ENCODE measurements at regions not wholly inside any gene's neighbourhood (a gene's known extent, or its start where the extent isn't known, plus 50 kb on each side); places are given as distances from the start of the nearest gene placed in this dataset.
"Not testable (repeated sequence)": the region's sequence is repeated elsewhere in the genome, so short reads cannot be mapped to it uniquely, and the experiment has no call there.

DNA sequence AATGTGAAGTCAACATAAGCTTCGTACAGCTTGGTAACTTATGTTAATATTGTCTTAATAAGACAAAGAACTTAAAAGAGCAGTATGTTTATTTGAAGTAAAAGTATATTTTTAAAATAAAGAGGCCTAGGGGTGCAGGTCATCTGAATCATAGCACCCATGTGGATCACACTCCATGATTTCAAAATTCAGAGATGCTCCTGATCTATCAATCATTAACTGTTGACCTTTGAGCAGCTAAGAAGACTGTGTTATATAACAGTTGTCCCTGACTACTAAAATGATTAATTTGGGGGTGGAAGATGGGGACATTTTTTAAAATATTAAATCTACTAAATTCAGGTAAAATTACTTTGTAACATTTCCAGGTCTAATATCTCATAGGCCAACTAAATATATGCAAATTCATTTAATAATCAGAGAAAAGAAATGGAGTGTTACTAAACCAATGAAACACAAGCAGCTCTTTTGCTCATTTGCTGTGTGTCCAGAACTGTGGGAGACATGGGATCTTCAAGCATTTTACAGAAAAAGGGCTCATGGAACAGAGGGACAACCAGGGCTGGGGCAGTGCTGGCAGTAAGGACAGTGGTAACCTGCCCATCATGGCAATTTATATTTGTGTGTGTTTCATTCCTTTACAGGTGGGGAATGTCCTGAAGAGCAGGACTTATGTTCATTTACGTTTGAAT, 120.7 kb upstream of the PCED1B start:
- peaks cover 8 to 29% (median 26%) of the 10 kb centered on the region in 3 donors for H3K4me1 ChIP-seq (ENCODE audit: control insufficient read depth in 3 of 3, insufficient read depth in 3 of 3, low read length in 3 of 3)
- peak overlapping the region in 1 of 3 donors; percentile 16 for H3K4me3 ChIP-seq (ENCODE audit: low read length in 3 of 3)
- no peaks in the 10 kb centered on the region for H3K36me3 ChIP-seq (ENCODE audit: control insufficient read depth in 3 of 3, insufficient read depth in 3 of 3, low read length in 3 of 3)
- H3K9ac ChIP-seq (ENCODE audit: low read depth in 1 of 3, low read length in 3 of 3) = peak overlapping the region in 2 of 3 donors; percentile 12 to 57
- H3K9me3 ChIP-seq (ENCODE audit: control insufficient read depth in 3 of 3, low read length in 3 of 3) = no peaks in the 10 kb centered on the region
- peak overlapping the region; percentile 89 for H3K27ac ChIP-seq (ENCODE audit: low read depth, low read length)
- no peaks in the 10 kb centered on the region for H3K27me3 ChIP-seq (ENCODE audit: control insufficient read depth in 3 of 3, insufficient read depth in 3 of 3, low read length in 3 of 3)

- H3K9me3 ChIP-seq (ENCODE audit: control insufficient read depth in 3 of 3, low read length in 3 of 3) = no peaks in the 10 kb centered on the region
- peaks cover 14 to 37% (median 33%) of the 10 kb centered on the region in 3 donors for H3K4me1 ChIP-seq (ENCODE audit: control insufficient read depth in 3 of 3, insufficient read depth in 3 of 3, low read length in 3 of 3)
- peak overlapping the region; percentile 89 for H3K27ac ChIP-seq (ENCODE audit: low read depth, low read length)
- no peaks in the 10 kb centered on the region for H3K36me3 ChIP-seq (ENCODE audit: control insufficient read depth in 3 of 3, insufficient read depth in 3 of 3, low read length in 3 of 3)
- H3K27me3 ChIP-seq (ENCODE audit: control insufficient read depth in 3 of 3, insufficient read depth in 3 of 3, low read length in 3 of 3) = no peaks in the 10 kb centered on the region
- peak overlapping the region in 1 of 3 donors; percentile 16 for H3K4me3 ChIP-seq (ENCODE audit: low read length in 3 of 3)
- peak overlapping the region in 2 of 3 donors; percentile 12 to 15 for H3K9ac ChIP-seq (ENCODE audit: low read depth in 1 of 3, low read length in 3 of 3)
Observed at GRCh38 chr12:46959502-46959901, 119.9 kb upstream of the PCED1B start.

- Histone ChIP-seq H3K36me3 (ENCODE audit: control insufficient read depth in 3 of 3, insufficient read depth in 3 of 3, low read length in 3 of 3) (no peaks in the 10 kb centered on the region), H3K27me3 (ENCODE audit: control insufficient read depth in 3 of 3, insufficient read depth in 3 of 3, low read length in 3 of 3) (no peaks in the 10 kb centered on the region), H3K4me1 (ENCODE audit: control insufficient read depth in 3 of 3, insufficient read depth in 3 of 3, low read length in 3 of 3) (peaks cover 23 to 49% (median 44%) of the 10 kb centered on the region in 3 donors), H3K9ac (ENCODE audit: low read depth in 1 of 3, low read length in 3 of 3) (peak overlapping the region in 2 of 3 donors; percentile 15 to 39), H3K27ac (ENCODE audit: low read depth, low read length) (peak overlapping the region; percentile 89), H3K9me3 (ENCODE audit: control insufficient read depth in 3 of 3, low read length in 3 of 3) (no peaks in the 10 kb centered on the region), H3K4me3 (ENCODE audit: low read length in 3 of 3) (peak overlapping the region; percentile 16 to 62 (median 41))
Observed at GRCh38 chr12:46960681-46961080, 118.7 kb upstream of the PCED1B start.

DNA sequence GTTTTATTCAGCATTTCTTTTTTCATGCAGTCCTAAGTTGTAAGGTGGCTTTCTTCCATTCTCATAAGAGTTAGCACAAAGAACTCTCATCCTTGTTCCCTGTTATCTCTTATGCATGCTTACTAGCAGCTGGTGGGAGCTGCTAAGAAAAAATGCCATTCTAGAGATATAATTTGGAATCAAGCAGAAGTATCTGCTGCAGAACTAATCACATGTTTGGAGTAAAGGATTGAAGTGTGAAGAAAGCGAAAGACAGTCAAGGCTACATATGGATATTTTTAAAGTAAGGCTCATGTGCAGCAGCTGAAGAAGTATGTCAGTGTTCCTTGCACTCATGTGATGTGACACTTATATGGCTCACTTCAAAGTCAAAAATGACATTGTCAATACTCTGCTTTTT, 116.2 kb upstream of the PCED1B start:
- Histone ChIP-seq H3K27ac (ENCODE audit: low read depth, low read length) (peak overlapping the region; percentile 94), H3K9ac (ENCODE audit: low read depth in 1 of 3, low read length in 3 of 3) (peak overlapping the region in 1 of 3 donors; percentile 34), H3K27me3 (ENCODE audit: control insufficient read depth in 3 of 3, insufficient read depth in 3 of 3, low read length in 3 of 3) (no peaks in the 10 kb centered on the region), H3K36me3 (ENCODE audit: control insufficient read depth in 3 of 3, insufficient read depth in 3 of 3, low read length in 3 of 3) (no peaks in the 10 kb centered on the region), H3K4me3 (ENCODE audit: low read length in 3 of 3) (no peak overlapping the region), H3K9me3 (ENCODE audit: control insufficient read depth in 3 of 3, low read length in 3 of 3) (no peaks in the 10 kb centered on the region), H3K4me1 (ENCODE audit: control insufficient read depth in 3 of 3, insufficient read depth in 3 of 3, low read length in 3 of 3) (peaks cover 26 to 50% (median 45%) of the 10 kb centered on the region in 3 donors)

DNA sequence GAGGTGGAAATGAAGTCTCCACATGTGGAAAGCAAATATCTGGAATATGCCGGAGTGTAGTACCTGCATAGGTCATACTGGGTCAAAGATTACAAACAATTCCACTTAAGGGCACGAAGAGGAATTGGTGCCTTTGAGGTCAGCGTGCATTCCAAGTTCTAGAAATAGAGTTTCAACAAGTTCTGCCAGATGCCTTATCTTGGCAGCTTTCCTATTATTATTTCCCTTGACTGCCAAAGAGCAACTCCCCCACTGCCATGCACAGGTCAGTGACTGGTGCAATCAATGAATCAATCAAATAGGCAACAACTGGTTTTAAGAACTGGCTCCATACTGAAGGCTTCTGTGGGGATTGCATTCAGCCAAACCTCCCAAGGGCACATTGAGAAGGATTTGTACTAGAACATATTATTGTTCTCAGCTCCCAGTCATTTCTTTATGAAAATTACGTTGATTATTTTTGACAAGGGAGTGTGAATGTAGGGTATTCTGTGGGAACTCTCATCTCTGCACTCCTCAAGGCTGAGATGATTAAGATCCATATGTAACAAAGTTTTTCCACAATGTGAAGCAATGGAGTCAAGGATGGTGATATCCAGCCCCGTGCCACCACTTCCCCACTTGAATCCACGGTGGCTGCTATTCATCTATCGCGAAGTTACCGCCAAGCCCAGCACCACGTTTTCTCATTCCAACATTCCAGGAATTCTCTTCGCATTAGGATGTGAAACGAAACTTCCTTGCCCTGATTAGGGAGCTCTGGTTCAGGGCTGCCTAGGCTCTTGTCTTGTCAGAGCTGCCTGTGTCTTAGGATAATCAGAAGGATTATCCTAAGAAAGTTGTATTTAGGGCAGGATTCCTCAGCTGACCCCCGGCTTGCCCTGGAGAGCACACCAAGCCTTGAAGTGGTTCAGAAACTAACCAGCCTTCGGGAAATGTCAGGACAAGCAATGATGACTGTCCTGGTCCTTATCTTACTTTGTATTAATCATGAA, 115.1 kb upstream of the PCED1B start:
- Histone ChIP-seq H3K36me3 (ENCODE audit: control insufficient read depth in 3 of 3, insufficient read depth in 3 of 3, low read length in 3 of 3) (no peaks in the 10 kb centered on the region), H3K4me3 (ENCODE audit: low read length in 3 of 3) (peak overlapping the region in 2 of 3 donors; percentile 45 to 59), H3K9ac (ENCODE audit: low read depth in 1 of 3, low read length in 3 of 3) (peak overlapping the region; percentile 45 to 72 (median 68)), H3K9me3 (ENCODE audit: control insufficient read depth in 3 of 3, low read length in 3 of 3) (no peaks in the 10 kb centered on the region), H3K27ac (ENCODE audit: low read depth, low read length) (peak overlapping the region; percentile 94), H3K27me3 (ENCODE audit: control insufficient read depth in 3 of 3, insufficient read depth in 3 of 3, low read length in 3 of 3) (no peaks in the 10 kb centered on the region), H3K4me1 (ENCODE audit: control insufficient read depth in 3 of 3, insufficient read depth in 3 of 3, low read length in 3 of 3) (peaks cover 22 to 45% (median 40%) of the 10 kb centered on the region in 3 donors)

GRCh38 chr12:46965137-46965536, 114.3 kb upstream of the PCED1B start:
- no peaks in the 10 kb centered on the region for H3K27me3 ChIP-seq (ENCODE audit: control insufficient read depth in 3 of 3, insufficient read depth in 3 of 3, low read length in 3 of 3)
- peak overlapping the region; percentile 94 for H3K27ac ChIP-seq (ENCODE audit: low read depth, low read length)
- no peaks in the 10 kb centered on the region for H3K36me3 ChIP-seq (ENCODE audit: control insufficient read depth in 3 of 3, insufficient read depth in 3 of 3, low read length in 3 of 3)
- H3K9me3 ChIP-seq (ENCODE audit: control insufficient read depth in 3 of 3, low read length in 3 of 3) = no peaks in the 10 kb centered on the region
- H3K4me3 ChIP-seq (ENCODE audit: low read length in 3 of 3) = no peak overlapping the region
- H3K9ac ChIP-seq (ENCODE audit: low read depth in 1 of 3, low read length in 3 of 3) = peak overlapping the region; percentile 20 to 72 (median 45)
- peaks cover 22 to 39% (median 38%) of the 10 kb centered on the region in 3 donors for H3K4me1 ChIP-seq (ENCODE audit: control insufficient read depth in 3 of 3, insufficient read depth in 3 of 3, low read length in 3 of 3)

GRCh38 chr12:46965880-46966279, 113.5 kb upstream of the PCED1B start:
- peak overlapping the region; percentile 94 for H3K27ac ChIP-seq (ENCODE audit: low read depth, low read length)

DNA sequence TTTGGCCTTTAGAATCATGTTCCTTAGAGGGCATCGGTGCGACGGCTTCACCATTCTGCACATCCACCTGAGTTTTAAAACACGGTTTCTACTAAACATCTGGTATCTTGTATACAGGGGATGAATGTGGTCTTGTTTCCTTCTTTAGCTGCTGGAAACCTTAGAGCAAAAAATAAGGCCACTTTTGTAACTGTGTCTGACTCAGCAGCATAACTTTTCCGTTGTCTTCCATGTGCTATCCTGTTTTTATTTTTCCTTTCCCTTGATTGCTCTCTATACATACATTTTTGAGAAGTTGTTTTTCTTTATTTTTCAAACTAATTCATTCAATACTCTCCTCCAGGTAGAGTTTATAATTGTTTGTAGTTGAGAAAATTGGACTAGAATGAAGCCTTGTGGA, 108.8 kb upstream of the PCED1B start:
- Histone ChIP-seq H3K4me1 (ENCODE audit: control insufficient read depth in 3 of 3, insufficient read depth in 3 of 3, low read length in 3 of 3) (peaks cover 4 to 7% (median 6%) of the 10 kb centered on the region in 3 donors), H3K9me3 (ENCODE audit: control insufficient read depth in 3 of 3, low read length in 3 of 3) (no peaks in the 10 kb centered on the region), H3K27ac (ENCODE audit: low read depth, low read length) (no peak overlapping the region), H3K4me3 (ENCODE audit: low read length in 3 of 3) (no peak overlapping the region), H3K27me3 (ENCODE audit: control insufficient read depth in 3 of 3, insufficient read depth in 3 of 3, low read length in 3 of 3) (no peaks in the 10 kb centered on the region), H3K36me3 (ENCODE audit: control insufficient read depth in 3 of 3, insufficient read depth in 3 of 3, low read length in 3 of 3) (no peaks in the 10 kb centered on the region), H3K9ac (ENCODE audit: low read depth in 1 of 3, low read length in 3 of 3) (no peak overlapping the region)

More at GRCh38 chr12:46965880-46966279, 113.5 kb upstream of the PCED1B start:
- Histone ChIP-seq H3K9ac (ENCODE audit: low read depth in 1 of 3, low read length in 3 of 3) (peak overlapping the region in 1 of 3 donors; percentile 72), H3K4me1 (ENCODE audit: control insufficient read depth in 3 of 3, insufficient read depth in 3 of 3, low read length in 3 of 3) (peaks cover 22 to 34% (median 31%) of the 10 kb centered on the region in 3 donors), H3K27me3 (ENCODE audit: control insufficient read depth in 3 of 3, insufficient read depth in 3 of 3, low read length in 3 of 3) (no peaks in the 10 kb centered on the region), H3K36me3 (ENCODE audit: control insufficient read depth in 3 of 3, insufficient read depth in 3 of 3, low read length in 3 of 3) (no peaks in the 10 kb centered on the region), H3K4me3 (ENCODE audit: low read length in 3 of 3) (no peak overlapping the region), H3K9me3 (ENCODE audit: control insufficient read depth in 3 of 3, low read length in 3 of 3) (no peaks in the 10 kb centered on the region)

DNA sequence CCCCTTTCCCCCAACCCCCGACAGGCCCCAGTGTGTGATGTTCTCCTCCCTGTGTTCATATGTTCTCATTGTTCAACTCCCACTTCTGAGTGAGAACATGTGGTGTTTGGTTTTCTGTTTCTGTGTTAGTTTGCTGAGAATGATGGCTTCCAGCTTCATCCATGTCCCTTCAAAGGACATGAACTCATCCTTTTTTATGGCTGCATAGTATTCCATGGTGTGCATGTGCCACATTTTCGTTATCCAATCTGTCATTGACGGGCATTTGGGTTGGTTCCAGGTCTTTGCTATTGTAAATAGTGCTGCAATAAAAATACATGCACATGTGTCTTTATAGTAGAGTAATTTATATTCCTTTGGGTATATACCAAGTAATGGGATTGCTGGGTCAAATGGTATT, 105.5 kb upstream of the PCED1B start:
- H3K4me1 ChIP-seq (ENCODE audit: control insufficient read depth in 3 of 3, insufficient read depth in 3 of 3, low read length in 3 of 3); H3K9ac ChIP-seq (ENCODE audit: low read depth in 1 of 3, low read length in 3 of 3); H3K36me3 ChIP-seq (ENCODE audit: control insufficient read depth in 3 of 3, insufficient read depth in 3 of 3, low read length in 3 of 3): not testable (repeated sequence)

More for the DNA sequence above, 105.5 kb upstream of the PCED1B start:
- not testable (repeated sequence) for H3K9me3 ChIP-seq (ENCODE audit: control insufficient read depth in 3 of 3, low read length in 3 of 3); H3K27ac ChIP-seq (ENCODE audit: low read depth, low read length); H3K4me3 ChIP-seq (ENCODE audit: low read length in 3 of 3); H3K27me3 ChIP-seq (ENCODE audit: control insufficient read depth in 3 of 3, insufficient read depth in 3 of 3, low read length in 3 of 3)
